GM18909 (cell line): ENCODE measurements at regions not wholly inside any gene's neighbourhood (a gene's known extent, or its start where the extent isn't known, plus 50 kb on each side); places are given as distances from the start of the nearest gene placed in this dataset.

ENCODE experiments used
- ATAC-seq: cut with Tn5 transposase; IDR thresholded peaks from one replicate; pipeline ENCODE4 v1.9.1; 2021; ENCODE audit warnings: mild to moderate bottlenecking; ENCODE audit not compliant: unreplicated experiment, poor library complexity

GRCh38 chr3:124557433-124558232, 172.6 kb upstream of the UMPS start:
- ATAC-seq, result no peak

- ATAC-seq, result no peak
These were observed 171.0 kb upstream of the UMPS start for GRCh38 chr3:124558991-124559845.

- ATAC-seq, result no peak
These were observed 170.2 kb upstream of the UMPS start for GRCh38 chr3:124559846-124560574.

- ATAC-seq, result no peak
These were observed 169.5 kb upstream of the UMPS start for GRCh38 chr3:124560666-124561215.

- ATAC-seq, result no peak
These were observed 167.5 kb upstream of the UMPS start for GRCh38 chr3:124562769-124563168.

- ATAC-seq, result no peak
These were observed 166.9 kb upstream of the UMPS start for GRCh38 chr3:124563376-124563775.

- no peak for ATAC-seq
These were observed 165.2 kb upstream of the UMPS start for GRCh38 chr3:124565013-124565412.

GRCh38 chr3:124565551-124565950, 164.7 kb upstream of the UMPS start:
- no peak for ATAC-seq

GRCh38 chr3:124566701-124567100, 163.6 kb upstream of the UMPS start:
- ATAC-seq, result no peak

- no peak for ATAC-seq
These were observed 163.1 kb upstream of the UMPS start for GRCh38 chr3:124567179-124567578.

- no peak for ATAC-seq
These were observed 160.5 kb upstream of the UMPS start for GRCh38 chr3:124569761-124570160.

GRCh38 chr3:124570232-124570631, 160.0 kb upstream of the UMPS start:
- ATAC-seq, result no peak

- ATAC-seq, result no peak
These were observed 157.3 kb upstream of the UMPS start for GRCh38 chr3:124572851-124573405.

GRCh38 chr3:124574012-124574411, 156.2 kb upstream of the UMPS start:
- ATAC-seq, result no peak

- ATAC-seq, result no peak
These were observed 153.4 kb upstream of the UMPS start for GRCh38 chr3:124576565-124577493.

GRCh38 chr3:124577494-124578167, 152.6 kb upstream of the UMPS start:
- ATAC-seq, result peak; percentile 62

- ATAC-seq, result no peak
These were observed 150.6 kb upstream of the UMPS start for GRCh38 chr3:124579641-124580040.

- ATAC-seq, result no peak
These were observed 148.1 kb upstream of the UMPS start for GRCh38 chr3:124582196-124582595.
